AG04449 (cell line): ENCODE measurements at regions not wholly inside any gene's neighbourhood (a gene's known extent, or its start where the extent isn't known, plus 50 kb on each side); places are given as distances from the start of the nearest gene placed in this dataset.

Experiments
- CTCF ChIA-PET: fragments of 350-600 bp; formaldehyde crosslinking; extraction: SDS; loops from one replicate; lab custom pipeline; 2021; ENCODE audit warnings: antibody characterized with exemption; lab: Yijun Ruan, JAX
- POLR2A ChIA-PET: fragments of 400-600, 350-600 bp; formaldehyde crosslinking; extraction: SDS; loops from one replicate; lab custom pipeline; 2020; ENCODE audit warnings: antibody characterized with exemption, inconsistent platforms; lab: Yijun Ruan, JAX
- DNase-seq: peaks from one replicate; pipeline ENCODE4 v3.0.0-alpha.2; 2010; ENCODE audit warnings: low read depth, low spot score
- H3K4me3 ChIP-seq: 2 replicates; pipeline ENCODE4 v1.5.1; 2011; ENCODE audit warnings: low read depth, mild to moderate bottlenecking, control low read depth, low read length
- CTCF ChIP-seq: IDR thresholded peaks from one replicate; pipeline ENCODE4 v1.5.1; 2011; ENCODE audit warnings: mild to moderate bottlenecking, moderate library complexity, low read length, control low read depth, inconsistent platforms; ENCODE audit not compliant: insufficient read depth; ENCODE audit errors: missing control alignments

DNA sequence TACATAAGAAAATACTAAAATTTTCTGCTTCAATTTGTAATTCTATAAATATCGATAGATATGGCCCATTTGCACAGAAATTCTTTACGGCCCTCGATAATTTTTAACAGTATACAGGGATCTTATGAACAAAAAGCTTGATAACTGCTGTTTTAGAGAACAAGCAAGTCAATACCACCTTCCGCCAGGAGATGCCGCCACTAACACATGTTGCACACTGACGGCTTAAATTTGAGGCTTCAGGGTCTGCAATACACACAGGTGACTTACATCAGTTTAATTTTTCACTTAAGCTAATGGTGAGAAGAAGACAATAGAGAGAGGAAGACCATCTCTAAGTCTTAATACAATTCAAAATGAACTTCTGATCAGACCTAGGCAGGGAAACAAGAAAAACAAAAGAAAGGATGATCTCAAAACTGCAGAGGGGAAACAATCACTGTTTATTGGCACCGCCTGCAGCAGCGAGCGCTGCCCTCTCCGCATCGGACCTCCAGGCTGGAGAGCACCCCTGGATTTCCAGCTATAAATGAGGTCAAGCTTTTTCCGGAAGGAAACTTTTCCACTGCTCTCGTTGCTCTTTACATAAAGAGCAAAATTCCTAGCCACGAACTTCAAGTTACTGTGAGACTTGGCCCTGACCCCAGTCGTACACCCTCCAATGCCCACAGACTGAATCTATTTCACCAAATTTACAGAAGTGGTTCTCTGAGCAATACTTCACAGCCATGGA is 53.9 kb downstream of the OTOR start:
- CTCF ChIA-PET, result interaction anchor here (0.6 to 19.2 kb wide), 47 partner anchors 9 to 1137 kb away, joined by 3 to 563 read pairs (median 4); no protein-coding TSS in a partner anchor
- DNase-seq, result no peak
- no peak overlapping the region for H3K4me3 ChIP-seq
- peak; percentile 80 for TF ChIP-seq CTCF
- POLR2A ChIA-PET, result no interaction called here

DNA sequence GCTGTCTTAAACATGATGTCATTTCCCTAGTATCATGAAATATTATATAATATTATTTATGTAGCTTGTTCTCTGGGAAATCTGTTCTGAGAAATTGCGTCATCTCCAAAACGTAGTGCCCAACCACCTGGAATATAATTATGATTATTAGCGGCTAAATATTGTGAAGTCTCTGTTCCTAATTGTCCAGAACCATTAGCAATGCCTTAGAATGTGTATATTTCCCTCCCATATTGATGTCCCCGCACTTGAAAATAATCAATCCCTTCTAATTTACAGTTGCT is 54.4 kb downstream of the OTOR start:
- no peak overlapping the region for H3K4me3 ChIP-seq
- TF ChIP-seq CTCF, result no peak
- CTCF ChIA-PET, result interaction anchor here (0.6 to 19.2 kb wide), 36 partner anchors 10 to 1136 kb away, joined by 3 to 563 read pairs (median 5); no protein-coding TSS in a partner anchor
- no peak for DNase-seq
- POLR2A ChIA-PET, result no interaction called here

DNA sequence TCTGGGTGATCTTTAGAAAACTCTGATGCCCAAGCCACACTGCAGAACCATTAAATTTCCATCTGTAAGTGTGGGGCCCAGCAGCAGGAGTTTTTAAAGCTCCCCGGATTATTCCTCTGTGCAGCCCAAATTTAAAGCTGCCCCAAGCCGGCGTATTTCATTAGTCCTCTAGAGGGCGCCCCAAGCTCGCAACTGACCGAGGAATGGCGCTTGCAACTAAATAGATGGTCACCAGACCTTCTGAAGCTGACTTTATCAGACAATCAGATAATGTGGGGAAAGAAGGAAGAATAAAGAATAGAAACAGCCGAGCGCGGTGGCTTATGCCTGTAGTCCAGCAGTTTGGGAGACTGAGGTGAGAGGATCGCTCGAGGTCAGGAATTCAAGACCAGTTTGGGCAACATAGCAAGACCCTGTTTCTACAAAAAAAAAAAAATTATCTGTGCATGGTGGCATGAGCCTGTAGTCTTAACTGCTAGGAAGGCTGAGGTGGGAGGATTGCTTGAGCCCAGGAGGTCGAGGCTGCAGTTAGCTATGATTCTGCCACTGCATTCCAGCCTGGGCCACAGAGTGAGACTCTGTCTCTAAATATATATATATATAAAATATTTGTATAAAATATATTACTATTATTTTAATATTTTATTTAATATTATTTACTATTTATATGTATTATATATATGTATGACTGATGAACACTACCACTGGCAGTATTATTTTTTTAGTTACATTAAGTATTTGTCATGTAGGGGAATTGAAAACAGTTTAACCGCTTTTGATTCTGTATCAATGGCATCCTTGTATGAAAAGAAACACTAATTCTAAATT is 56.0 kb downstream of the OTOR start:
- TF ChIP-seq CTCF, result peak; percentile 74
- no peak for DNase-seq
- ChIA-PET CTCF (interaction anchor here (0.7 to 19.2 kb wide), 25 partner anchors 9 to 649 kb away, joined by 3 to 563 read pairs (median 3); no protein-coding TSS in a partner anchor), POLR2A (interaction anchor here (0.9 kb wide), 1 partner anchor 627 kb away, joined by 3 read pairs; no protein-coding TSS in a partner anchor)
- no peak overlapping the region for H3K4me3 ChIP-seq

- POLR2A ChIA-PET, result no interaction called here
- no peak overlapping the region for H3K4me3 ChIP-seq
- CTCF ChIA-PET, result interaction anchor here (0.9 to 19.2 kb wide), 9 partner anchors 11 to 648 kb away, joined by 3 to 563 read pairs (median 11); no protein-coding TSS in a partner anchor
- no peak for DNase-seq
- no peak for TF ChIP-seq CTCF
Measured at GRCh38 chr20:16804793-16805187, 56.6 kb downstream of the OTOR start.

- CTCF ChIA-PET, result interaction anchor here (12.4 to 19.2 kb wide), 2 partner anchors 10 to 627 kb away, joined by 241 to 563 read pairs; no protein-coding TSS in a partner anchor
- TF ChIP-seq CTCF, result no peak
- POLR2A ChIA-PET, result no interaction called here
- H3K4me3 ChIP-seq, result no peak overlapping the region
- no peak for DNase-seq
Measured at GRCh38 chr20:16806061-16806460, 57.9 kb downstream of the OTOR start.

- H3K4me3 ChIP-seq, result no peak overlapping the region
- no peak for DNase-seq
- no peak for TF ChIP-seq CTCF
- ChIA-PET POLR2A (no interaction called here), CTCF (interaction anchor here (1.0 to 19.2 kb wide), 3 partner anchors 9 to 626 kb away, joined by 4 to 563 read pairs (median 241); no protein-coding TSS in a partner anchor)
Measured at GRCh38 chr20:16806886-16807285, 58.7 kb downstream of the OTOR start.
